SU-DHL-6 (cell line): ENCODE measurements at regions not wholly inside any gene's neighbourhood (a gene's known extent, or its start where the extent isn't known, plus 50 kb on each side); places are given as distances from the start of the nearest gene placed in this dataset.

Source experiments
- H2AFZ ChIP-seq: fragments of 200-600 bp; sonication (generic); 2 replicates; pipeline ENCODE4 v1.6.1; 2014; ENCODE audit warnings: low read depth, mild to moderate bottlenecking, moderate library complexity, mixed read lengths, antibody characterized with exemption, low read length; ENCODE audit not compliant: severe bottlenecking
- H3F3A ChIP-seq: fragments of 200-600 bp; shearing (Covaris generic); 2 replicates; pipeline ENCODE4 v1.6.0; 2016; ENCODE audit warnings: antibody characterized with exemption, mild to moderate bottlenecking; ENCODE audit not compliant: insufficient read depth
- H3K27ac ChIP-seq: fragments of 200-600 bp; sonication (generic); 2 replicates; pipeline ENCODE4 v1.5.1; 2016; ENCODE audit warnings: low read depth, mild to moderate bottlenecking, low read length, moderate library complexity, mixed read lengths
- H3K27me3 ChIP-seq: fragments of 200-600 bp; sonication (generic), shearing (Covaris generic); 2 replicates; pipeline ENCODE4 v1.6.0; 2014; ENCODE audit warnings: mild to moderate bottlenecking, low read length
- H3K36me3 ChIP-seq: fragments of 200-600 bp; sonication (generic); 2 replicates; pipeline ENCODE4 v1.6.1; 2014; ENCODE audit warnings: mild to moderate bottlenecking, low read length, mixed read lengths
- H3K4me2 ChIP-seq: fragments of 300-600, 200-600 bp; shearing (Covaris generic), sonication (generic); 2 replicates; pipeline ENCODE4 v1.6.0; 2014; ENCODE audit warnings: low read length, low read depth, mild to moderate bottlenecking; ENCODE audit not compliant: poor library complexity, severe bottlenecking
- H3K4me3 ChIP-seq: fragments of 200-600 bp; sonication (generic); 2 replicates; pipeline ENCODE4 v1.5.1; 2014; ENCODE audit warnings: antibody characterized with exemption, low read length, mild to moderate bottlenecking, mixed read lengths; ENCODE audit not compliant: insufficient read depth, poor library complexity, severe bottlenecking
- H3K79me2 ChIP-seq: fragments of 200-600 bp; sonication (generic); 2 replicates; pipeline ENCODE4 v1.6.1; 2014; ENCODE audit warnings: mild to moderate bottlenecking, low read length, moderate library complexity; ENCODE audit not compliant: insufficient read depth
- H3K9ac ChIP-seq: fragments of 200-600 bp; sonication (generic); 2 replicates; pipeline ENCODE4 v1.7.0; 2014; ENCODE audit warnings: mild to moderate bottlenecking, low read length
- H3K9me2 ChIP-seq: fragments of 200-600 bp; sonication (generic); replicated peaks from 2 replicates; pipeline ENCODE4 v1.6.1; 2014; ENCODE audit warnings: low read length; ENCODE audit not compliant: insufficient read depth
- H3K9me3 ChIP-seq: fragments of 200-600 bp; sonication (generic); 2 replicates; pipeline ENCODE4 v1.6.1; 2014; ENCODE audit warnings: low read length, mixed read lengths; ENCODE audit not compliant: insufficient read depth
- H4K20me1 ChIP-seq: fragments of 200-600 bp; sonication (generic); 2 replicates; pipeline ENCODE4 v1.6.1; 2014; ENCODE audit warnings: low read depth, mild to moderate bottlenecking, antibody characterized with exemption, low read length, moderate library complexity, mixed read lengths
- CTCF ChIP-seq: fragments of 200-600 bp; sonication (generic); IDR thresholded peaks from one replicate; pipeline ENCODE4 v1.5.1; 2017; ENCODE audit warnings: antibody characterized with exemption, mild to moderate bottlenecking, low read length, moderate library complexity; ENCODE audit not compliant: insufficient read depth, poor library complexity, severe bottlenecking
- EZH2phosphoT487 ChIP-seq: fragments of 200-600 bp; sonication (generic), shearing (Covaris generic); conservative IDR thresholded peaks from 2 replicates; pipeline ENCODE4 v1.6.1; 2018; ENCODE audit warnings: mild to moderate bottlenecking, antibody characterized with exemption, low read length, moderate library complexity, mixed read lengths

- Histone ChIP-seq H4K20me1 (no peaks in the 10 kb centered on the region), H3K4me3 (no peak overlapping the region), H3K27ac (no peak overlapping the region), H2AFZ (no peak overlapping the region), H3F3A (no peaks in the 10 kb centered on the region), H3K9ac (no peak overlapping the region), H3K4me2 (no peak overlapping the region), H3K36me3 (no peaks in the 10 kb centered on the region), H3K9me3 (no peaks in the 10 kb centered on the region), H3K9me2 (no peaks in the 10 kb centered on the region), H3K79me2 (no peaks in the 10 kb centered on the region), H3K27me3 (no peaks in the 10 kb centered on the region)
- TF ChIP-seq CTCF: no peak
- TF ChIP-seq EZH2phosphoT487: no peak
Observed at GRCh38 chr22:27314276-27314807, 487.2 kb downstream of the MN1 start.

- TF ChIP-seq CTCF (no peak), EZH2phosphoT487 (no peak)
- Histone ChIP-seq H3F3A (no peaks in the 10 kb centered on the region), H4K20me1 (no peaks in the 10 kb centered on the region), H3K27me3 (no peaks in the 10 kb centered on the region), H3K9ac (no peak overlapping the region), H3K9me2 (no peaks in the 10 kb centered on the region), H3K4me3 (no peak overlapping the region), H3K4me2 (no peak overlapping the region), H3K36me3 (no peaks in the 10 kb centered on the region), H3K27ac (no peak overlapping the region), H2AFZ (no peak overlapping the region), H3K9me3 (no peaks in the 10 kb centered on the region), H3K79me2 (no peaks in the 10 kb centered on the region)
Observed at GRCh38 chr22:27315833-27316232, 485.7 kb downstream of the MN1 start.

GRCh38 chr22:27317096-27317495 is 484.5 kb downstream of the MN1 start:
- Histone ChIP-seq H3K9me2 (no peaks in the 10 kb centered on the region), H3K27ac (no peak overlapping the region), H3K36me3 (no peaks in the 10 kb centered on the region), H3K9me3 (no peaks in the 10 kb centered on the region), H3K4me3 (no peak overlapping the region), H3K4me2 (no peak overlapping the region), H3F3A (no peaks in the 10 kb centered on the region), H3K9ac (no peak overlapping the region), H3K27me3 (no peaks in the 10 kb centered on the region), H2AFZ (no peak overlapping the region), H4K20me1 (no peaks in the 10 kb centered on the region), H3K79me2 (no peaks in the 10 kb centered on the region)
- TF ChIP-seq CTCF: no peak
- TF ChIP-seq EZH2phosphoT487: no peak
